Lower leg skin (tissue), 4 donors: ENCODE measurements at regions not wholly inside any gene's neighbourhood (a gene's known extent, or its start where the extent isn't known, plus 50 kb on each side); places are given as distances from the start of the nearest gene placed in this dataset.
"Not testable (repeated sequence)": the region's sequence is repeated elsewhere in the genome, so short reads cannot be mapped to it uniquely, and the experiment has no call there.

Source experiments
- DNase-seq, 2 donors: peaks; one replicate each; pipeline ENCODE4 v3.0.0-alpha.2; 2019; ENCODE audit warnings: low spot score in 2 of 2
- H3K4me3 ChIP-seq: fragments of 200-600 bp; sonication (generic); 2 replicates; pipeline ENCODE4 v1.5.1; 2017; ENCODE audit warnings: mild to moderate bottlenecking, low read depth; ENCODE audit not compliant: poor library complexity, severe bottlenecking
- POLR2A ChIP-seq, 2 donors: fragments of 450-650 bp; IDR thresholded peaks; one replicate each; pipeline ENCODE4 v1.6.1; 2016 to 2017; ENCODE audit warnings: antibody characterized with exemption in 2 of 2, mild to moderate bottlenecking in 1 of 2, moderate library complexity in 1 of 2
- WGBS, 2 donors: methylation state at CpG; one replicate each; pipeline ENCODE4 v1.1.5; 2018; 5-methylcytosine and 5-hydroxymethylcytosine counted together
- intact Hi-C: fragments of 100-400 bp; cut with DNase I; formaldehyde crosslinking; loops from one replicate; pipeline ENCODE4 v1.15.0; 2023; ENCODE audit warnings: low total_unique reads
- TF ChIP-seq, protein P1 (sequence below), 3 donors: fragments of 450-650 bp; IDR thresholded peaks; one replicate each; pipeline ENCODE4 v1.5.1; 2016; ENCODE audit warnings: antibody characterized with exemption in 3 of 3, mild to moderate bottlenecking in 3 of 3, moderate library complexity in 2 of 3

DNA sequence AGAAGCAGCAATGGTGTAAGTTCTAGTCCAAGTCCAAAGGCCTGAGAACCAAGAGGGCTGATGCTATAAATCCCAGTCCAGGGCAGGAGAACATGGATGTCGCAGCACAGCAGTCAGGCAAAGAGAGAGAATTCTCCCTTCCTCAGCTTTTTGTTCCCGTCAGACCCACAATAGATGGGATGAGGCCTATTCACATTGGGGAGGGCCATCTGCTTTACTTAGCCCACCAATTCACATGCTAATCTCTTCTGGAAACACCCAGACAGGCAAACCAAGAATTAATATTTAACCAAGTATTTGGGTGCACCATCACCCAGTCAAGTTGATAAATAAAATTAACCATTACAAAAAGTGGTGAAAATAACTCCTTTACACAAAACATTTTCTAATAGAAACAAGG lies 511.7 kb upstream of the UBE2E2 start:
- intact Hi-C loops, result no loop called here
- TF ChIP-seq, protein P1, sequence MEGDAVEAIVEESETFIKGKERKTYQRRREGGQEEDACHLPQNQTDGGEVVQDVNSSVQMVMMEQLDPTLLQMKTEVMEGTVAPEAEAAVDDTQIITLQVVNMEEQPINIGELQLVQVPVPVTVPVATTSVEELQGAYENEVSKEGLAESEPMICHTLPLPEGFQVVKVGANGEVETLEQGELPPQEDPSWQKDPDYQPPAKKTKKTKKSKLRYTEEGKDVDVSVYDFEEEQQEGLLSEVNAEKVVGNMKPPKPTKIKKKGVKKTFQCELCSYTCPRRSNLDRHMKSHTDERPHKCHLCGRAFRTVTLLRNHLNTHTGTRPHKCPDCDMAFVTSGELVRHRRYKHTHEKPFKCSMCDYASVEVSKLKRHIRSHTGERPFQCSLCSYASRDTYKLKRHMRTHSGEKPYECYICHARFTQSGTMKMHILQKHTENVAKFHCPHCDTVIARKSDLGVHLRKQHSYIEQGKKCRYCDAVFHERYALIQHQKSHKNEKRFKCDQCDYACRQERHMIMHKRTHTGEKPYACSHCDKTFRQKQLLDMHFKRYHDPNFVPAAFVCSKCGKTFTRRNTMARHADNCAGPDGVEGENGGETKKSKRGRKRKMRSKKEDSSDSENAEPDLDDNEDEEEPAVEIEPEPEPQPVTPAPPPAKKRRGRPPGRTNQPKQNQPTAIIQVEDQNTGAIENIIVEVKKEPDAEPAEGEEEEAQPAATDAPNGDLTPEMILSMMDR (IDR thresholded peaks at IDR 0.05), result no peak
- no peak for TF ChIP-seq POLR2A (IDR thresholded peaks at IDR 0.05)
- 69 to 75% methylated on average over 2 of the region's 2 CpGs for WGBS, 2 donors
- H3K4me3 ChIP-seq, result no peak overlapping the region
- no peak for DNase-seq

DNA sequence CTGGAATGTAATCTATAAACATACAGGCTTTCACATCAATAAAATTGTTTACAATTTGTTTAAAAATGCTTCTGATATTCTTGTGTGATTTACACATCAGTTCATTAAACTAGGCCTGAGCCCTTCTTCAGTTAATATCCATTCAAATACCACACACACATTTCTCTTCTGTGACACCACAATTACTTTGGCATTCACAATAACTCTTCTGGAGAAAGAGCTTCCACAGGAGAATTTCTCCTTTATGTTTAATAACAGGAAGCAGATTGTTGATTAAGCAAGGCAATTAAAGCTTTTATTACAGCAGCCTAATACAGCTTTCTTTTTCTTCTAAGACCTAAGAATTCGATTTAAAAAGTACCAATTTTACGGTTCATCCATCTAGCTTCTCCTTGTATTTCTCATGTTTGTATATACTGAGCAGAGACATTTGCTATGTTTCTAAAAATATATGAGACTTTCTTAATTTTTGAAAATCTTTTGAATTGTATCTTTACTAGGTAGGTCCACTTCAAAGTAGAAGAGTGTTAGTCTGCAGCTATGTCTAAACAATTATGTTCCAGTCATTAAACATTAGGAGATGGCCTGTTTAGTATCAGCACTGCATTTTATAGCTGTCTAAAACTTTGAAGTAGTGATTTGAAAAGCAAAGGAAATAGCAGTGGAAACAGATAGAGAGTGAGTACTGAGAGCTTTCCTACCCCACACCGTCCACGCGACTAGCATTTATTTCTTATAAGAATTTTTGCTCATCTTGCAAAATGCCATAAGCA lies 511.1 kb upstream of the UBE2E2 start:
- WGBS, 2 donors, result 72 to 74% methylated on average over 5 of the region's 5 CpGs
- TF ChIP-seq, protein P1 (IDR thresholded peaks at IDR 0.05), result no peak
- TF ChIP-seq POLR2A (IDR thresholded peaks at IDR 0.05), result no peak
- no peak overlapping the region for H3K4me3 ChIP-seq
- DNase-seq, result no peak
- intact Hi-C loops, result no loop called here

DNA sequence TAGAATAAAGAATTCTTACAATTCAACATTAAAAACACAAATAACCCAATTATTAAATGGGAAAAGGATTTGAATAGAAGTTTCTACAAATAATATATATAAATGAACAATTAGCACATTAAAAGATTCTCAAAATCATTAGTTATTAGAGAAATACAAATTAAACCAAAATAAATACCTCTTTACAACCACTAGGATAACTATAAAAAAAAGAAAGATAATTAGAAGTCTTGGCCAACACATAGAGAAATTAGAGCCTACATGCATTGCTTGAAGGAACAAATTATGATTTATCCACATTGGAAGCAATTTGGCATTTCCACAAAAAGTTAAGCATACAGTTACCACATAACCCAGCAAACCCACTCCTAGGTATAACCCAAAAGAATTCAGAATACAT lies 502.3 kb upstream of the UBE2E2 start:
- no peak for DNase-seq
- TF ChIP-seq, protein P1 (IDR thresholded peaks at IDR 0.05), result no peak
- TF ChIP-seq POLR2A (IDR thresholded peaks at IDR 0.05), result no peak
- H3K4me3 ChIP-seq, result no peak overlapping the region
- intact Hi-C loops, result no loop called here

DNA sequence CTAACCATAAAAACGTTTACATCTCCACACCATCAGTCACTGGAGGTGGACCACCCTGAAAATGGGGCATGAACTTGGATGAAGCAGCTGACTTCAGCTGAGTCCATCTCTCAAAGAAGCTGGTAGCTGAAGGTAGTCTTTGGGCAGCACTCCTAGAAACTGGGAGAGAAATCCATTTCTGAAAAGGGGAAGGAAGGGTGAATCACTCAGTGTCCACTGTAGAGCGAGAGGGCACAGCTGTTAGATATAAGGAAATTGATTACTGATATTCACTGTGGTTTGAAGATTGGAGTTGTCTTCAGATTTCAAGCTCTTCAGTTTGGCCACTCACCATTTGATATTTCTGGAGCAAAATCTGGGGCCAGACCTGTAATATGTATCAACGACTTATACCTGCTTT lies 499.0 kb upstream of the UBE2E2 start:
- WGBS, 2 donors, result 64 to 71% methylated on average over 3 of the region's 3 CpGs
- no peak for DNase-seq
- intact Hi-C loops, result no loop called here
- TF ChIP-seq POLR2A (IDR thresholded peaks at IDR 0.05), result no peak
- TF ChIP-seq, protein P1 (IDR thresholded peaks at IDR 0.05), result no peak
- H3K4me3 ChIP-seq, result no peak overlapping the region

DNA sequence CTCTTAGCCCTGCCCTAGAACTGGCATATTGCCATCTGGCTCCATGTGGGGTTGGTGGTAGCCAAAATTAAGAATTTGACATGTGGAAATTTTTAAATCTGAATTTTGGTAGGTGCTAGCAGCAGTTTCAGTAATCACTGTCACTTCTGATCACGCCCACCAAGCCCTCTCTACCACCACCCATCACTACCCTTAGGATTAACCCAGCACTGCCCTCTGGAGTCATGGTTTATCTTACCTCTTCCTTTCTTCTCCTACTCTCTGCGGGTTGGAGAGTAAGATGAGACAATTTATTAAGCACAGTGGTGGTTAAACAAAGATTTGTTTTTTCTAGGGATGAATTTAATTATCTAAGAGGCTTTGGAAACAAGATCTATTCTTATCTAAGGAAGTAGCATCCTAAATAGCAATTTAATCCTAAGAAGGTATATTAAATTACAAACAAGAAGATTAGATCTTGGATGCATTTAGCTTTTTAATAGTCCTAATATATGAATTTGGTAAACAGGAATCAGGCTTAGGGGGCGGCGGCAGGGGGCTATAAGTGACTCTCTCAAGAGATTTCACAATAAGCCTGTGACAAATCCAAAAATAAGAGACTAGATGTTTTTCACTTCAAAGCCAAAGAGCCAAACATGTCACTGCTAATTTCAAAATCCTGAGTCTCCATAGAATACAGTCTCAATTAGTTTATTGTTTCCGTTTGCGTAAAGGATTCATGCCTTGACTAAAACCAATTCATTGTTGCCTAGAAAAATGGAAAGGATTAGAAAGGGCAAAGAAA lies 498.4 kb upstream of the UBE2E2 start:
- intact Hi-C loops, result no loop called here
- no peak overlapping the region for H3K4me3 ChIP-seq
- no peak for DNase-seq
- no peak for TF ChIP-seq POLR2A (IDR thresholded peaks at IDR 0.05)
- TF ChIP-seq, protein P1 (IDR thresholded peaks at IDR 0.05), result no peak
- WGBS, 2 donors, result 69 to 73% methylated on average over 6 of the region's 6 CpGs

DNA sequence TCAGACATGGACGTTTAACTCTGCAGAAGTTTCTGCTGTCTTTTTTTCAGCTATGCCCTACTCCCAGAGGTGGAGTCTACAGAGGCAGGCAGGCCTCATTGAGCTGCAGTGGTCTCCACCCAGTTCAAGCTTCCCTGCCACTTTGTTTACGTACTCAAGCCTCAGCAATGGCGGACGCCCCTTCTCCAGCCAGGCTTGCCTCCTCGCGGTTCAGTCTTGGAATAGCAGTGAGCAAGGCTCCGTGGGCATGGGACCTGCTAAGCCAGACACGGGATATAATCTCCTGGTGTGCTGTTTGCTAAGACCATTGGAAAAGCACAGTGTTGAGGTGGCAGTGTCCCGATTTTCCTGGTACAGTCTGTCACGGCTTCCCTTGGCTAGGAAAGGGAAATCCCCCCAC lies 496.2 kb upstream of the UBE2E2 start:
- intact Hi-C loops, H3K4me3 ChIP-seq, DNase-seq: not testable (repeated sequence)
- WGBS, 2 donors, result 92 to 93% methylated on average over 10 of the region's 10 CpGs
